GM23248 (cell line): ENCODE measurements at regions not wholly inside any gene's neighbourhood (a gene's known extent, or its start where the extent isn't known, plus 50 kb on each side); places are given as distances from the start of the nearest gene placed in this dataset.

Experiments
- EZH2 ChIP-seq: fragments of 200-600 bp; sonication (generic); IDR thresholded peaks from 2 replicates; pipeline ENCODE4 v1.6.1; 2018; ENCODE audit warnings: antibody characterized with exemption, mild to moderate bottlenecking; ENCODE audit not compliant: insufficient read depth, poor library complexity, severe bottlenecking
- EZH2phosphoT487 ChIP-seq: fragments of 200-600 bp; sonication (generic); IDR thresholded peaks from 2 replicates; pipeline ENCODE4 v1.6.1; 2018; ENCODE audit warnings: antibody characterized with exemption, moderate library complexity, mild to moderate bottlenecking, low read depth; ENCODE audit not compliant: insufficient read depth

- TF ChIP-seq EZH2 (no peak), EZH2phosphoT487 (no peak)
Measured at GRCh38 chr3:187870360-187871203, 125.3 kb upstream of the BCL6 start.
